ENCODE measurements at regions not wholly inside any gene's neighbourhood (a gene's known extent, or its start where the extent isn't known, plus 50 kb on each side); places are given as distances from the start of the nearest gene placed in this dataset.

DNA sequence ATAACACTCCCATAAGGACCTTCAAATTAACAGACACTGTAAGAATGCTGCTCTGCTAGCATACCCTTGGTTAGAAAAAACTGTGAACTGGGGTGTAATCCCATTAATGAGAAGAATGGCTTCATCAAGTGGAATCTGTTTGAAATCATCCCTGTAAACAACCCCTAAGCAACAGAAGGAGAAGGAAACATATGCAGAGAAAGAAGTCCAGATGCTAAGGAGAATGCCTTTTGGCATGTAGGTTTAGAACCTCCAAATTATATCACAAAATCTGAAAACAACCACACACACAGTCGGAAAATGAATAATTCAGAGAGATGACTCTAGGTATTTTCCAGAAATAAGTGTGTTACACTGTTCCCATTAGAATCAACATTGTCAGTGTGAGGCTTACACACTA lies 140.2 kb downstream of the NUAK1 start:
- Mint-ChIP-seq H3K27ac (no peak overlapping the region), H3K27me3 (peaks cover 10% of the 10 kb centered on the region), H3K4me1 (no peaks in the 10 kb centered on the region), H3K9me3 (no peaks in the 10 kb centered on the region), H3K4me3 (no peak overlapping the region), H3K36me3 (ENCODE audit: low read depth) (no peaks in the 10 kb centered on the region)
- no peak for DNase-seq
- CTCF ChIA-PET: no interaction called here
- POLR2A ChIA-PET: no interaction called here

DNA sequence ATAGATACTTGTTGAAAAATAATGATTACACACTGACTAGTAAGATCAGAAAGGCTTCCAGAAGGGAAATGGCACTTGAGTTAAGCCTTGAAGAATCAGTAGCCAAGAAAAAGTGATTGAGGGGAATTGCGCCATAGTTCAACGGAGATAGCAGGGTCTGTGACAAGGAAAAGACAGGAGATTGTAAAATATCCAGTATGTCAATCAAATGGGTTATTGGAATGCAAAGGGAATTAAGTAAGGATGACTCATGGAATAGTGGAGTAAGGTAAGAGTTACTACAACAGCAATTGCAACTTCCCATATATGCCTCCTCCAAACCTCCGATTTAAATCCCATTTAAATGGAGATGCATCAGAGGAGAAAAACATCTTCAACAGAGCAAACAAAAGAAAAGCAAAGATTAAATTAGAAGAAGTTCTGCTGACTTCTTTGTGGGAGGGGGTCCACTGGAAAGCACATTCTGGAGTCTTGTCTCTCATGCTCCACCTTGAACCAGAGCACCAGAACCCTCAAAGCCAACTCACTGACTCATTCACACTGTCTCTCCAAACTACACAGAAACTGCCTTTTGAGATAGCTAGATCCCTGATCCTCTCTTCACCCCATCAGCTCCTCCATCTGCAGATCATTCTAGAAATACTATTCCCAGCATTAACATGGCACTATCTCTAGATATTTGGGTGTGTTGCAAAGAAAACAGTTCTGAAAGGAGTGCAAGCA lies 138.2 kb downstream of the NUAK1 start:
- Mint-ChIP-seq H3K27me3 (peaks cover 12% of the 10 kb centered on the region), H3K27ac (no peak overlapping the region), H3K36me3 (ENCODE audit: low read depth) (no peaks in the 10 kb centered on the region), H3K4me3 (no peak overlapping the region), H3K4me1 (no peaks in the 10 kb centered on the region), H3K9me3 (no peaks in the 10 kb centered on the region)
- DNase-seq: no peak
- ChIA-PET POLR2A (no interaction called here), CTCF (interaction anchor here (0.5 kb wide), 1 partner anchor 1238 kb away, joined by 3 read pairs; no protein-coding TSS in a partner anchor)

DNA sequence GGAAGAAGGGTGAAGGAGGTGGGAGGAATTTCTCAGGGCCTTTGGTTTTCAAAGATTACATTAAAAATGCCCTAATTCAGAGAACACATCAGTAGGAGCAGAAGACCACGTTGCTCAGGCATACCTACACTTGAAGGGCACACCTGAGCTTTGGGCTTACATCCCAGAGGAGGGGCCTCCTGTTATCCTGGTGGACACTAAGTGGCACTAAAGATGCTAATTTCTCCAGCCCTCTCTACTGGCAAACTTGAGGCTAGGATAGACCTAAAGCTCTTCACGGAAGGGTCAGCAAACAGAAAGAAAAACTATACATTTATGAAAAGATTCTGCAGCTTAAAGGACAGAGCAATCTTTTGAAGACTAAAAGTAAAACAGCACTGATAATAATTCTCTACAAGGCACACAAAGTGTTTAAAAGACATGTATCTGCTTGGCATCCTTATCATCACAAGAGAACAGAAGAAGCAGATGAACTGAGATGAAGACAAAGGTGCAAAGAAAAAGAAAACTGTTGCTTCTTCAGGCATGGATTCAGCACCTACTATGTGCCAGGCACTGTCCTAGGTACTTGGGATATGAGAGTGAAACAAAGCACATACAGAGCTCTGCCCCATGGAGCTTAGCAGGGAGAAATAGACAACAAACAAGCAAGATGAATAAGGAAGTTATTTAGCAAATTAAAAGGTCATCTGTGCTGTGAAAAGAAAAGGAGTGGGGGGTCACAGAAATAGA lies 137.5 kb downstream of the NUAK1 start:
- Mint-ChIP-seq H3K36me3 (ENCODE audit: low read depth) (no peaks in the 10 kb centered on the region), H3K27me3 (peaks cover 12% of the 10 kb centered on the region), H3K9me3 (no peaks in the 10 kb centered on the region), H3K27ac (no peak overlapping the region), H3K4me3 (no peak overlapping the region), H3K4me1 (no peaks in the 10 kb centered on the region)
- CTCF ChIA-PET: no interaction called here
- POLR2A ChIA-PET: no interaction called here
- DNase-seq: no peak

DNA sequence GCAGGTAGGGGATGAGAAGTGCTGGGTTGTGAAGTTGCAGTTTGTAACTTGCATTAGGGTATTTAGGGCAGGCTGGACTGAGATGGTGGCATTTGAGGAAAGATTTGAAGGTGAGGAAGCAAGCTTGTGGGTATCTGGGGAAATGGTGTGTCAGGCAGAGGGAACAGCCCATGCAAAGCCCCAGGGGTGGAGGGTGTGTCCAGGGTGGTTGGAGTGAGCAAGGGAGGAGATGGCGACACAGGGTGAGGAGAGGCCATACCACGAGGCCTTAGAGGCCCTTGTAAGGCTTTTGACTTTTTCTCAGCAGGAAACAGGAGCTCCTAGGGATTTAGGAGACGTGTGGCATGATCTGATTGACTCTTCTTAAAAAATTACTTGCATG lies 136.9 kb downstream of the NUAK1 start:
- Mint-ChIP-seq H3K36me3 (ENCODE audit: low read depth) (no peaks in the 10 kb centered on the region), H3K9me3 (no peaks in the 10 kb centered on the region), H3K27me3 (peaks cover 12% of the 10 kb centered on the region), H3K4me1 (no peaks in the 10 kb centered on the region), H3K4me3 (no peak overlapping the region), H3K27ac (no peak overlapping the region)
- CTCF ChIA-PET: no interaction called here
- POLR2A ChIA-PET: no interaction called here
- DNase-seq: no peak

DNA sequence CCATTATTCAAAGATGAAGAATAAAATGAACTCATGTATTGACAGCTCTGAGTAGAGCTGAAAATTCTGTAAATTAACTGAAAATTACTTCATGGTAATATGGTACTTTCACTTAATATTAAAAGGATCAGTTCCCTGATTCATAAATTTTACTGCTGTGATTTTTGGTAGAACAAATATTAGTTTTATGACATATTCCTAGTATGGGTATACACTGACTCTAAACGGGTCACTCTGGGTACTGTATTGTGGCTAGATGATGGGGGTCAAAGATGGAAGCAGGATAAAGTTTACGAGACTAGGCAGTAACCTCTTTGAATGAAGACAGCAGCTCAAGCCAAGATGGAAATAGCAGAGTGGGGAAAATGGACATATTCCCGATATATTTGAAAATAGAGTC lies 135.5 kb downstream of the NUAK1 start:
- peaks cover 11% of the 10 kb centered on the region for H3K27me3 Mint-ChIP-seq
- no peaks in the 10 kb centered on the region for H3K9me3 Mint-ChIP-seq
- CTCF ChIA-PET: no interaction called here
- H3K36me3 Mint-ChIP-seq (ENCODE audit: low read depth): no peaks in the 10 kb centered on the region
- no peak overlapping the region for H3K4me3 Mint-ChIP-seq
- POLR2A ChIA-PET: no interaction called here
- no peak for DNase-seq
- no peak overlapping the region for H3K27ac Mint-ChIP-seq
- no peaks in the 10 kb centered on the region for H3K4me1 Mint-ChIP-seq

DNA sequence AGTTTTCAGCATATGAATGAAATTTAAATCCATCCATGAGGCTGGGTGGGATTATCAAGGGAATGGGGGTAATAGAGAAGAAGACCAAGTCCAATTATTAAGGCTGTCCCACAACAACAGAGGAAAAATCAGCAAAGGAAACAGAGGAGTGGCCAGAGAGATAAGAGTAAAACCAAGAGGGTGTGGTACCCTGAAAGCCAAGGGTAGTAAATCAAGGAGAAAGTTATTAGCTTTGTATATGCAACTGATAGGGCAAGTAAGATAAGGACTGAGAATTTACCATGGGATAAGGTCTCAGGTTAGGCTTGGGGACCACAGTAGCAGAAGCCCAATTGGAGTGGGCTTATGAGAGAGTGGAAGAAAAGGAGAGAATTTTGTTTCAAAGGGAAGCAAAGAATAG lies 134.5 kb downstream of the NUAK1 start:
- ChIA-PET CTCF (no interaction called here), POLR2A (no interaction called here)
- H3K4me3 Mint-ChIP-seq: no peak overlapping the region
- no peaks in the 10 kb centered on the region for H3K4me1 Mint-ChIP-seq
- no peaks in the 10 kb centered on the region for H3K9me3 Mint-ChIP-seq
- no peak overlapping the region for H3K27ac Mint-ChIP-seq
- DNase-seq: no peak
- H3K27me3 Mint-ChIP-seq: peaks cover 8% of the 10 kb centered on the region
- no peaks in the 10 kb centered on the region for H3K36me3 Mint-ChIP-seq (ENCODE audit: low read depth)

DNA sequence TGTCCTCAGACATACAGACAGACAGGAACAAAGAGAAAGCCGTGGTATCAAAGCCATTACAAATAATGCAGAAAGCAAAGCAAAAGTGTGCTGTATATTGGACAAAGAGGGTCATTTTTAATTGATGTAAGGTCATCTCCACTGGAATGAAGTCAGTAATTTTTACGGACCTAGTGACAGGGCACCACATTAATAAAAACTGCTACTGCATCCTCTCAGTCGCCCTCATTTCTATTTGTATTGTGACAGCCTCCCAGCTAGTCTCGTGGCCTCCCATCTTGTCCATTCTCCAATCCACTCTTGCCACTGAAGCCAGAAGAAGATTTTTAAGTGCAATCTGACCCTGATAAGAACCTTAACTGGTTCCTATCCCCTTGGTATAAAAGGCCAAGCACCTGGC lies 132.4 kb downstream of the NUAK1 start:
- CTCF ChIA-PET: no interaction called here
- POLR2A ChIA-PET: no interaction called here

DNA sequence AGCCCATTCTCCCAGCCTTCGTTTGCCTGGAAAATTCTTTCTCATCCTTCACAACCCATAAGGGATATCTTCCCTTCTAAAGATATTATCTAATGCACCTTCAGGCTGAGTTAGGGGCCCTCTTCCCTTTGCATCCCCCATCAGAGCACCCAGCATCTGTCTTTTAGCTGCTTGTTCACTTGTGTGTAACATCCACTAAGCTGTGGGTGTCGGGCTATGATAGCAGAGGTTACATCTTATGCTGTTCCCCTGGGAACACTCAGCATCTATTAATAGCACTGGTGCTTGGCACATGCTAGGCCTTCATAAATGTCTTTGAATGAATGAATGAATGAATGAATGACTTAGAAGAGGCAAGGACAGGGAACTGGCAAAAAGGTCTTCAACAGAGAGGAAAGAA lies 131.8 kb downstream of the NUAK1 start:
- Mint-ChIP-seq H3K4me3 (no peak overlapping the region), H3K4me1 (no peaks in the 10 kb centered on the region), H3K9me3 (no peaks in the 10 kb centered on the region), H3K36me3 (ENCODE audit: low read depth) (no peaks in the 10 kb centered on the region), H3K27me3 (peaks cover 2% of the 10 kb centered on the region), H3K27ac (no peak overlapping the region)
- ChIA-PET POLR2A (no interaction called here), CTCF (no interaction called here)
- no peak for DNase-seq

More for the DNA sequence above, 132.4 kb downstream of the NUAK1 start:
- no peak overlapping the region for H3K27ac Mint-ChIP-seq
- no peaks in the 10 kb centered on the region for H3K4me1 Mint-ChIP-seq
- DNase-seq: no peak
- no peaks in the 10 kb centered on the region for H3K9me3 Mint-ChIP-seq
- H3K27me3 Mint-ChIP-seq: peaks cover 4% of the 10 kb centered on the region
- H3K36me3 Mint-ChIP-seq (ENCODE audit: low read depth): no peaks in the 10 kb centered on the region
- no peak overlapping the region for H3K4me3 Mint-ChIP-seq

DNA sequence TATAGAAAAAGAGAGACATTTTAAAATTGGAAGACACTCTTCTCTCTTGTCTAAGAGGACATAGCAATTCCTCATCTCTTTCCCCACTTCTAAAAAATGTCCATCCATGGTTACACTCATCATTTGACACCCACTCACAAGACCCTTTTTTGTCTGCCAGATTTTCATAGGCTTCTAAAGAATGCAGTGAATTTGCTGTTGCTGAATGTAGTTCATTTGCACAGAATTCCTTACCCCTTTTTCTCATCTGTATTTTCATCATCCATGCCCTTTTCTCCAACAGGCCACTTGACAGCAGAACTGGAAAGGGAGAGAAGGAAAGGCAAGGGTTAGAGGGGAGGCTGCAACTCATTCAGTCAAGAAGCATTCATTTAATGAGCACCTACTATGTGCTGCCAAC lies 128.0 kb downstream of the NUAK1 start:
- POLR2A ChIA-PET: no interaction called here
- H3K9me3 Mint-ChIP-seq: no peaks in the 10 kb centered on the region
- no peaks in the 10 kb centered on the region for H3K36me3 Mint-ChIP-seq (ENCODE audit: low read depth)
- H3K27me3 Mint-ChIP-seq: no peaks in the 10 kb centered on the region
- H3K4me1 Mint-ChIP-seq: no peaks in the 10 kb centered on the region
- H3K27ac Mint-ChIP-seq: no peak overlapping the region
- DNase-seq: no peak
- CTCF ChIA-PET: no interaction called here
- H3K4me3 Mint-ChIP-seq: no peak overlapping the region
